Pancreas (tissue), 10 donors: ENCODE measurements at regions not wholly inside any gene's neighbourhood (a gene's known extent, or its start where the extent isn't known, plus 50 kb on each side); places are given as distances from the start of the nearest gene placed in this dataset.
A peak's percentile ranks its signal among the peaks of the same experiment; 100 is the strongest.

Source experiments
- ATAC-seq, 4 donors: fragments of 200-7000 bp; cut with Tn5 transposase; one replicate each; pipeline versions ENCODE4 v1.8.0 to v1.9.1; 2020; ENCODE audit warnings: mild to moderate bottlenecking in 4 of 4, moderate library complexity in 4 of 4
- DNase-seq, 6 donors: peaks; one replicate each; pipeline ENCODE4 v3.0.0-alpha.2; 2020
- FAIRE-seq: peaks from 2 replicates; lab custom pipeline; 2012; peaks lifted over from hg19 to GRCh38; lab: Jason Lieb, UNC
- H3K27ac ChIP-seq, 4 donors: fragments of 200-600 bp; sonication (generic); 1 replicate in 3 of 4; 2 replicates in 1 of 4; pipeline versions ENCODE4 v1.5.0 to v1.8.0; 2020
- H3K27me3 ChIP-seq, 4 donors: fragments of 200-600 bp; one replicate each; pipeline ENCODE4 v1.8.0; 2021
- H3K36me3 ChIP-seq, 3 donors: fragments of 200-600 bp; sonication (generic) in 1 of 3; one replicate each; pipeline versions ENCODE4 v1.5.0 to v1.8.0; 2020 to 2021
- H3K4me1 ChIP-seq, 3 donors: fragments of 200-600 bp; one replicate each; pipeline ENCODE4 v1.8.0; 2021
- H3K4me3 ChIP-seq, 4 donors: fragments of 200-600 bp; sonication (generic) in 2 of 4; one replicate each; pipeline versions ENCODE4 v1.5.0 to v1.8.0; 2020 to 2021
- H3K9me3 ChIP-seq, 4 donors: fragments of 200-600 bp; one replicate each; pipeline ENCODE4 v1.8.0; 2021
- whole genome bisulfite sequencing, 2 donors: extraction: QIAGEN DNeasy Blood & Tissue Kit; methylation state at CpG; one replicate each; pipeline ENCODE4 v1.1.7; 2013; 5-methylcytosine and 5-hydroxymethylcytosine counted together
- intact Hi-C, 3 donors: fragments of 100-400 bp; cut with DNase I; formaldehyde crosslinking; loops; one replicate each; pipeline versions ENCODE4 v1.11.1 to v1.14.2; 2022
- TF ChIP-seq, protein P1 (sequence below), 4 donors: fragments of 200-600 bp; sonication (generic) in 3 of 4; IDR thresholded peaks; one replicate each; pipeline versions ENCODE4 v1.5.0 to v1.8.0; 2021; ENCODE audit warnings: antibody characterized with exemption in 4 of 4
- donor health status: healthy with polysubstance abuse.
- donor health status: DM: no; HTN: no; CAD: no; lungs with moderate emphysema.
- donor health status: DM: no; HTN: no; CAD: no.
- donor health status: control.
- donor health status: control.
- donor health status: Bipolar disorder and iron deficiency.
- donor health status: DM: yes; HTN: yes; CAD: no.
- donor health status: DM: no; HTN: no; CAD: no.
- donor health status: DM: no; HTN: no; CAD: no.
- donor health status: DM: yes; HTN: yes; CAD: no.

DNA sequence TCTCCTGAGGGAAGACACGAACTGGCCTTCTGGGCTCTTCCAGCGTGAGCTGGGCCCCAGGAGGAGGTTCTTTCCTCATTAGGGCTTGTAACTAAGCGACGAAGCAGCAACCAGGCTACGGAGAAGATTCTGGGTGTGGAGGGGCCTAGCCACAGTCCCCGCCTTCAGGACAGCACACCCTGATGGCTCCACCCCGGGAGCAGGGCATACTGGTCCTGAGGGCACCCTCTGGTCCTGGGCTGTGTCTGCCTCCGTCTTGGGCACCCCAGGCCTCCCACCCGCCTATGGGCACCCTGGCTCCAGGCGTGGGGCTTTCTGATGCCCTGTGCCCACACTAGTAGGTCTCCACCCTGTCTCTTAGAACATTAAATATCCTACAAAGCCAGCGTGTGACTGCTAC is 136.4 kb downstream of the OLFM1 start:
- Histone ChIP-seq H3K27me3 (no peaks in the 10 kb centered on the region), H3K4me3 (no peak overlapping the region), H3K27ac (no peak overlapping the region), H3K9me3 (no peaks in the 10 kb centered on the region), H3K36me3 (no peaks in the 10 kb centered on the region), H3K4me1 (peaks cover 7 to 14% (median 9%) of the 10 kb centered on the region in 3 donors)
- DNase-seq: peak in 2 of 6 donors; percentile 11 to 51
- WGBS, 2 donors: 88 to 95% methylated on average over 11 of the region's 11 CpGs
- TF ChIP-seq, protein P1, sequence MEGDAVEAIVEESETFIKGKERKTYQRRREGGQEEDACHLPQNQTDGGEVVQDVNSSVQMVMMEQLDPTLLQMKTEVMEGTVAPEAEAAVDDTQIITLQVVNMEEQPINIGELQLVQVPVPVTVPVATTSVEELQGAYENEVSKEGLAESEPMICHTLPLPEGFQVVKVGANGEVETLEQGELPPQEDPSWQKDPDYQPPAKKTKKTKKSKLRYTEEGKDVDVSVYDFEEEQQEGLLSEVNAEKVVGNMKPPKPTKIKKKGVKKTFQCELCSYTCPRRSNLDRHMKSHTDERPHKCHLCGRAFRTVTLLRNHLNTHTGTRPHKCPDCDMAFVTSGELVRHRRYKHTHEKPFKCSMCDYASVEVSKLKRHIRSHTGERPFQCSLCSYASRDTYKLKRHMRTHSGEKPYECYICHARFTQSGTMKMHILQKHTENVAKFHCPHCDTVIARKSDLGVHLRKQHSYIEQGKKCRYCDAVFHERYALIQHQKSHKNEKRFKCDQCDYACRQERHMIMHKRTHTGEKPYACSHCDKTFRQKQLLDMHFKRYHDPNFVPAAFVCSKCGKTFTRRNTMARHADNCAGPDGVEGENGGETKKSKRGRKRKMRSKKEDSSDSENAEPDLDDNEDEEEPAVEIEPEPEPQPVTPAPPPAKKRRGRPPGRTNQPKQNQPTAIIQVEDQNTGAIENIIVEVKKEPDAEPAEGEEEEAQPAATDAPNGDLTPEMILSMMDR (IDR thresholded peaks at IDR 0.05): no peak
- FAIRE-seq: no peak
- intact Hi-C loops: no loop called here
- ATAC-seq: peak in 1 of 4 donors; percentile 15

DNA sequence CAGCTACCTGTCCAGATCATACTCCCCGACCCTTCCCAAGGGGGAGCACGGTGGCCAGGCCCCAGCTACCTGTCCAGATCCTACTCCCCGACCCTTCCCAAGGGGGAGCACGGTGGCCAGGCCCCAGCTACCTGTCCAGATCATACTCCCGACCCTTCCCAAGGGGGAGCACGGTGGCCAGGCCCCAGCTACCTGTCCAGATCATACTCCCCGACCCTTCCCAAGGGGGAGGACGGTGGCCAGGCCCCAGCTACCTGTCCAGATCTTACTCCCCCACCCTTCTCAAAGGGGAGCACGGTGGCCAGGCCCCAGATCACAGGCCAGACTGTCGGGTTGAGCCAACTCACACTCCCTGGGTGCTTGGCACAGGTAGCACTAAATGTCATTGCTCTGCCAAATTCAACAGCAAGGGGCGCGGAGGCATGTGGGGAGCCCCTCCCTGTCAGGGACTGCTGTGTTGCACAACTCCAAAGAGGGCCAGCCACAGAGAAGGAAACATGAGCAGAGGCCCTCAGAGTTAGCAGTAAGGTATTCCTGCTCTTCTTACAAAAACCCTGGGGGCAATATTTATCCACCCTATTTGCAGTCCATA is 136.9 kb downstream of the OLFM1 start:
- Histone ChIP-seq H3K4me3 (no peak overlapping the region), H3K9me3 (no peaks in the 10 kb centered on the region), H3K4me1 (peaks cover 7 to 14% (median 9%) of the 10 kb centered on the region in 3 donors), H3K36me3 (no peaks in the 10 kb centered on the region), H3K27me3 (no peaks in the 10 kb centered on the region), H3K27ac (no peak overlapping the region)
- FAIRE-seq (no peak), DNase-seq (peak; percentile 69 to 89 (median 78)), ATAC-seq (peak; percentile 73 to 91 (median 88))
- WGBS, 2 donors: 39 to 40% methylated on average over 10 to 12 of the region's 12 CpGs
- intact Hi-C loops: no loop called here
- TF ChIP-seq, protein P1 (IDR thresholded peaks at IDR 0.05): no peak

DNA sequence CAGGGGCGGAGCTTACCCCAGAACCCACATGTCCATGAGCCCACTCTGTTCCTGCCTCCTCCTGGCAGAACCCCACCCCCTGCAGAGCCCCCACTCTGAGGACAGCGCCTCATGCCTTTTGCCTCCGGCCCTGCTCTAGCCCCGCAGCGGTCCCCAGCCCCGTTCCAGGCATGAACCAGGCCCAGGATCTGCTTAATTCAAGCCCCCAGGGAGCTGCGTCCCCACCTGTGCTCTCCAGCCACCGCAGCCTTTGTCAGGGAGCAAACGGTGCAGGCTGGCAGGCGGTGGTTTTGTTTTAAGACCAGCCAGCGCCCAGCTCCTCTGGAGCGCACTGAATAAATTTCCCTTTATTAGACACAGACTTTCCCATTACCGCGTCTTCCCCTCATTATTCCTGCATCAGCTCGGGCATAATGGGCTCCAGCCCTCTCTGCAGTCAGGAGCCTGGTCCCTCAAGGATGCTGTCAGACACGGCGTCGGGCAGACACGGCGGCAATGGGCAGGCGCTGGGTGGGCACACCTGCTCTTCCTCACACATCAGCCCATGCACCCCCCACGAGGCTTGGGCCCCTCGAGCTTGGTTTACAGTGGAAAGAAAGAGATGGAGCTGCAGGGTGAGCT is 137.6 kb downstream of the OLFM1 start:
- Histone ChIP-seq H3K27ac (no peak overlapping the region), H3K4me3 (no peak overlapping the region), H3K9me3 (no peaks in the 10 kb centered on the region), H3K27me3 (no peaks in the 10 kb centered on the region), H3K4me1 (peaks cover 7 to 14% (median 9%) of the 10 kb centered on the region in 3 donors), H3K36me3 (no peaks in the 10 kb centered on the region)
- ATAC-seq (no peak), DNase-seq (peak in 1 of 6 donors; percentile 58), FAIRE-seq (no peak)
- WGBS, 2 donors: 74 to 79% methylated on average over 23 of the region's 23 CpGs
- TF ChIP-seq, protein P1 (IDR thresholded peaks at IDR 0.05): no peak
- intact Hi-C loops: no loop called here

DNA sequence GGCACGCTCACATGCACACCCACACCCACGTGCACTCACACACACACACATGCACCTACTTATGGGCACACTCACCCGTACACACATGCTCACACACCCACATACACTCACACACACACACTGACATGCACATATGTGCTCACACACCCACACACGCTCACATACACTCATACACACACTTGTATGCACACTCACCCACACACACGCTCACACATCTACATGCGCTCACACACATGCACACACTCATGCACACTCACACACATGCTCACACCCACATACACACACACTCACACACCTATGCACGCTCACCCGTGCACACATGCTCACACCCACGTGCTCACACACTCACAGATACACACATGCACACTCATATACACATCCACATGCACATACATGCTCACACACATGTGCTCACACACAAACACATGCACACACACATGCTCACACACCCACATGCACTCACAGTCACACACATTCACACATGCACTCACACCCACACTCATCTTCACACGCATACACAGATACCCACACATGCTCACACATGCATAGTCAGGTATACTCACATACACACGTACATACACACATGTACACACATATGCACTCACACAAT is 138.3 kb downstream of the OLFM1 start:
- DNase-seq: peak in 2 of 6 donors; percentile 5 to 25

More for the DNA sequence above, 138.3 kb downstream of the OLFM1 start:
- H3K27me3 ChIP-seq: no peaks in the 10 kb centered on the region
- WGBS, 2 donors: 93 to 97% methylated on average over 11 of the region's 11 CpGs
- intact Hi-C loops: no loop called here
- no peak for ATAC-seq
- no peaks in the 10 kb centered on the region for H3K36me3 ChIP-seq
- H3K4me1 ChIP-seq: peaks cover 7 to 14% (median 9%) of the 10 kb centered on the region in 3 donors
- no peaks in the 10 kb centered on the region for H3K9me3 ChIP-seq
- H3K4me3 ChIP-seq: no peak overlapping the region
- no peak overlapping the region for H3K27ac ChIP-seq
- FAIRE-seq: no peak
- TF ChIP-seq, protein P1 (IDR thresholded peaks at IDR 0.05): no peak
